ENCODE measurements at regions not wholly inside any gene's neighbourhood (a gene's known extent, or its start where the extent isn't known, plus 50 kb on each side); places are given as distances from the start of the nearest gene placed in this dataset.

DNA sequence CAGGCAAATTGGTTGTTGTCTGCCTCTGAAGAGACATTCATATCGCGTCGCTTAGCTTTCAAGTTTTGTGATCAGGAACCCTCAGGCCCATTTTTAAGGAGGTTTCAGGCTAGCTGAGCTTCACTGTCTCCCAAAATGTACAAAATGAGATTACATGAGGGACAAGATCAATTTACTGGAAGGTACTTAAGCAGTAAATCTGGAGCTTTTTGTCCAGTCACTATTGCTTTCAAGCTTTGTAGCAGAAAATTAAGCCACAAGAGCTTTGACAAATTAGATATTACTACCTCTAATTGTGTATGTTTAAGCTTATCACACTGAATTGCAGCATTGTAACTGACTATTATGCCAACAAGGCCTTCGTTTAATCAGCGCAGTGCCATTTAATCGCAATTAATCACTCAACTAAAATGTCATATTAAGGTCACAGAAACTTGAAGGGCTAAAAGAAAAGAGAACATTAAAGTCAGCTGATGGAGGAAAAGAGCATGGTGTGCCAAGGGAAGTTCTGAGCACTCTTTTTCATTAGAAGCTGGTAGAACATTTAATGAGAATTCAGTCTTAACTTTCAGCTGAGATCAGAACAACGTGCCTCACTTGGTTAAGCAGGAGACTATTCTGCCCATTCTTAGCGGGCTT is 353.0 kb downstream of the FBXO8 start:
- Mint-ChIP-seq H3K4me1 (no peaks in the 10 kb centered on the region), H3K9me3 (no peaks in the 10 kb centered on the region), H3K27me3 (ENCODE audit: low read depth in 2 of 2) (no peaks in the 10 kb centered on the region), H3K27ac (no peak overlapping the region), H3K4me3 (no peak overlapping the region), H3K36me3 (no peaks in the 10 kb centered on the region)
- TF ChIP-seq, protein P1, sequence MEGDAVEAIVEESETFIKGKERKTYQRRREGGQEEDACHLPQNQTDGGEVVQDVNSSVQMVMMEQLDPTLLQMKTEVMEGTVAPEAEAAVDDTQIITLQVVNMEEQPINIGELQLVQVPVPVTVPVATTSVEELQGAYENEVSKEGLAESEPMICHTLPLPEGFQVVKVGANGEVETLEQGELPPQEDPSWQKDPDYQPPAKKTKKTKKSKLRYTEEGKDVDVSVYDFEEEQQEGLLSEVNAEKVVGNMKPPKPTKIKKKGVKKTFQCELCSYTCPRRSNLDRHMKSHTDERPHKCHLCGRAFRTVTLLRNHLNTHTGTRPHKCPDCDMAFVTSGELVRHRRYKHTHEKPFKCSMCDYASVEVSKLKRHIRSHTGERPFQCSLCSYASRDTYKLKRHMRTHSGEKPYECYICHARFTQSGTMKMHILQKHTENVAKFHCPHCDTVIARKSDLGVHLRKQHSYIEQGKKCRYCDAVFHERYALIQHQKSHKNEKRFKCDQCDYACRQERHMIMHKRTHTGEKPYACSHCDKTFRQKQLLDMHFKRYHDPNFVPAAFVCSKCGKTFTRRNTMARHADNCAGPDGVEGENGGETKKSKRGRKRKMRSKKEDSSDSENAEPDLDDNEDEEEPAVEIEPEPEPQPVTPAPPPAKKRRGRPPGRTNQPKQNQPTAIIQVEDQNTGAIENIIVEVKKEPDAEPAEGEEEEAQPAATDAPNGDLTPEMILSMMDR (IDR thresholded peaks at IDR 0.05), result no peak
- intact Hi-C loops (cut with micrococcal nuclease), result no loop called here
- WGBS (ENCODE audit: insufficient coverage), result 93% methylated on average over 8 of the region's 8 CpGs
- Histone ChIP-seq H3K27ac (ENCODE audit: low read length) (no peak overlapping the region), H3K4me3 (ENCODE audit: low read length) (no peak overlapping the region), H3K27me3 (ENCODE audit: control insufficient read depth, insufficient read depth, low read length) (no peaks in the 10 kb centered on the region), H3K4me1 (ENCODE audit: control insufficient read depth, insufficient read depth, low read length) (no peaks in the 10 kb centered on the region), H3K36me3 (ENCODE audit: control insufficient read depth, insufficient read depth, low read length) (no peaks in the 10 kb centered on the region), H3K9me3 (ENCODE audit: control insufficient read depth, insufficient read depth, low read length) (no peaks in the 10 kb centered on the region)
- no peak for ATAC-seq
- DNase-seq, result no peak

DNA sequence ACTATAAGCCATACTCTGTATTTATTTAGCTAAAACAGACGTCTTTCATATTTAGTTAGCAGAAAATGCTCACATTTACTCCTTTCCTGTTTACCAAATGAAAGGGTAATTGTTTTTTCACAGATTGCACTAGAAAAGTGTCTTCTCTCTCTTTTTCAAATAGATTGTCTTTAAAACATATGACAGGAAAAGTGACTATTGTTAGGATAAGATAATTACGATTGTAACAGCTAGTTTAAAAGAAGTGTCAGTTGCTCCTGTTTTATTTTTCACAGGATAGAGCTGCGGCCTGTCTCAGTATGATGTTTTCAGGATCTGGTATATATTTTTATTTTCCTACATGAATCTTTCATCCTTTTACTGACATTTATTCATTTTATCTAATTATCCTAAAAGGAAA is 353.5 kb downstream of the FBXO8 start:
- Histone ChIP-seq H3K27me3 (ENCODE audit: control insufficient read depth, insufficient read depth, low read length) (no peaks in the 10 kb centered on the region), H3K9me3 (ENCODE audit: control insufficient read depth, insufficient read depth, low read length) (no peaks in the 10 kb centered on the region), H3K4me3 (ENCODE audit: low read length) (no peak overlapping the region), H3K4me1 (ENCODE audit: control insufficient read depth, insufficient read depth, low read length) (no peaks in the 10 kb centered on the region), H3K36me3 (ENCODE audit: control insufficient read depth, insufficient read depth, low read length) (no peaks in the 10 kb centered on the region), H3K27ac (ENCODE audit: low read length) (no peak overlapping the region)
- intact Hi-C loops (cut with micrococcal nuclease), result no loop called here
- Mint-ChIP-seq H3K36me3 (no peaks in the 10 kb centered on the region), H3K9me3 (no peaks in the 10 kb centered on the region), H3K4me3 (no peak overlapping the region), H3K4me1 (no peaks in the 10 kb centered on the region), H3K27ac (no peak overlapping the region), H3K27me3 (ENCODE audit: low read depth in 2 of 2) (no peaks in the 10 kb centered on the region)
- 50% methylated on average over 1 of the region's 3 CpGs for WGBS (ENCODE audit: insufficient coverage)
- ATAC-seq, result no peak
- no peak for DNase-seq
- TF ChIP-seq, protein P1 (IDR thresholded peaks at IDR 0.05), result no peak

DNA sequence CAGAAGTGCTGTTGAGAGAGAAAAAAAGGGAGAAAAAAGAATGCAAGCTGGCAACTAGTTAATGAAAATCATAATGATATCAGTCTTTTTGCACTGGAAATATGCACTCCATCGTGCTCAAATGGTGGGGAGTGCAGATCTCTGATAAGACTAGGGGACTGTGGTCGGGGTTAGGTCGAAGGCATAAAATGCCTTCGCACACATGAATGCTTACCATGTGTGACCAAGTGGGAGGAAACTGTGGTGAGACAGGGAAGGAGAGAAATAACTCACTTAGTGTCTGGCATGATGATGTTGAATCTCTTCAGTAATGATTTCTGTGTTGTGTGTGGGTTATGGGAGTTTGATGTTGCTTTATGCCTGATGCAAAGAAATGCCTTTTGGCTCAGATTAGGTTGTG is 358.9 kb downstream of the FBXO8 start:
- no peaks in the 10 kb centered on the region for H3K4me1 Mint-ChIP-seq
- DNase-seq (no peak), ATAC-seq (no peak)
- no peak overlapping the region for H3K4me3 Mint-ChIP-seq
- H3K9me3 ChIP-seq (ENCODE audit: control insufficient read depth, insufficient read depth, low read length), result no peaks in the 10 kb centered on the region
- no peak overlapping the region for H3K27ac Mint-ChIP-seq
- TF ChIP-seq, protein P1 (IDR thresholded peaks at IDR 0.05), result no peak
- H3K27me3 ChIP-seq (ENCODE audit: control insufficient read depth, insufficient read depth, low read length), result no peaks in the 10 kb centered on the region
- no peaks in the 10 kb centered on the region for H3K27me3 Mint-ChIP-seq (ENCODE audit: low read depth in 2 of 2)
- H3K27ac ChIP-seq (ENCODE audit: low read length), result no peak overlapping the region
- no peaks in the 10 kb centered on the region for H3K36me3 Mint-ChIP-seq
- no peak overlapping the region for H3K4me3 ChIP-seq (ENCODE audit: low read length)
- H3K9me3 Mint-ChIP-seq, result peaks cover 3% of the 10 kb centered on the region in 2 donors
- 3% methylated on average over 4 of the region's 4 CpGs for WGBS (ENCODE audit: insufficient coverage)
- H3K36me3 ChIP-seq (ENCODE audit: control insufficient read depth, insufficient read depth, low read length), result no peaks in the 10 kb centered on the region
- intact Hi-C loops (cut with micrococcal nuclease), result no loop called here
- no peaks in the 10 kb centered on the region for H3K4me1 ChIP-seq (ENCODE audit: control insufficient read depth, insufficient read depth, low read length)

DNA sequence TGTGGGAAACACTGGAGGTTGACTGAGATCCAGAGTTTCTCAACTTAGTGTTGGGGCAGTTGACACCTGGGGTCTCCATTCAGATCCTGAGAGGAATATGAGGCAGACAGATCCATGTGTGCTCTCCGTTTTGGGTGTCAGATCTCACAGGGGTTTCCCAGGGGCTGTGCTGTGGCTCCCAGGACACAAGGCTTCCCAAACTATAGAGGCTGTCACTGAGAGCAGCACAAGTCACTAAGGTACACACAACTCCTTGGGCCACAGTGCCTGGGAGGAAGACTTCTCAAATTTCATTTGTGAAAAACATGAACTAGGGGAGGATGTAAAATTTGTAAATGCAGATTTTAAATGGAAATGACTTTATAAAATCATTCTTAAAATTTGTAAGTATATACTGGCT is 363.6 kb downstream of the FBXO8 start:
- ATAC-seq, result no peak
- no peaks in the 10 kb centered on the region for H3K4me1 Mint-ChIP-seq
- H3K9me3 Mint-ChIP-seq, result peaks cover 3% of the 10 kb centered on the region in 2 donors
- H3K4me3 ChIP-seq (ENCODE audit: low read length), result no peak overlapping the region
- H3K27me3 ChIP-seq (ENCODE audit: control insufficient read depth, insufficient read depth, low read length), result no peaks in the 10 kb centered on the region
- H3K27me3 Mint-ChIP-seq (ENCODE audit: low read depth in 2 of 2), result no peaks in the 10 kb centered on the region
- H3K36me3 Mint-ChIP-seq, result no peaks in the 10 kb centered on the region
- H3K9me3 ChIP-seq (ENCODE audit: control insufficient read depth, insufficient read depth, low read length), result no peaks in the 10 kb centered on the region
- H3K4me3 Mint-ChIP-seq, result no peak overlapping the region
- no peak for DNase-seq
- no peaks in the 10 kb centered on the region for H3K36me3 ChIP-seq (ENCODE audit: control insufficient read depth, insufficient read depth, low read length)
- H3K27ac Mint-ChIP-seq, result no peak overlapping the region
- intact Hi-C loops (cut with micrococcal nuclease), result no loop called here
- H3K4me1 ChIP-seq (ENCODE audit: control insufficient read depth, insufficient read depth, low read length), result no peaks in the 10 kb centered on the region
- H3K27ac ChIP-seq (ENCODE audit: low read length), result no peak overlapping the region
- 79% methylated on average over 1 of the region's 1 CpG for WGBS (ENCODE audit: insufficient coverage)
- TF ChIP-seq, protein P1 (IDR thresholded peaks at IDR 0.05), result no peak
